B cell (primary cell): ENCODE measurements at regions not wholly inside any gene's neighbourhood (a gene's known extent, or its start where the extent isn't known, plus 50 kb on each side); places are given as distances from the start of the nearest gene placed in this dataset.

Experiments used
- EZH2 ChIP-seq: IDR thresholded peaks from 2 replicates; pipeline ENCODE4 v1.6.1; 2012; ENCODE audit warnings: borderline replicate concordance, low read depth, mild to moderate bottlenecking, moderate library complexity, low read length; ENCODE audit not compliant: insufficient read depth, poor library complexity, severe bottlenecking
- TF ChIP-seq, protein P1 (sequence below): fragments of 200-600 bp; IDR thresholded peaks from one replicate; pipeline ENCODE4 v1.8.0; 2022; ENCODE audit warnings: antibody characterized with exemption, mild to moderate bottlenecking

DNA sequence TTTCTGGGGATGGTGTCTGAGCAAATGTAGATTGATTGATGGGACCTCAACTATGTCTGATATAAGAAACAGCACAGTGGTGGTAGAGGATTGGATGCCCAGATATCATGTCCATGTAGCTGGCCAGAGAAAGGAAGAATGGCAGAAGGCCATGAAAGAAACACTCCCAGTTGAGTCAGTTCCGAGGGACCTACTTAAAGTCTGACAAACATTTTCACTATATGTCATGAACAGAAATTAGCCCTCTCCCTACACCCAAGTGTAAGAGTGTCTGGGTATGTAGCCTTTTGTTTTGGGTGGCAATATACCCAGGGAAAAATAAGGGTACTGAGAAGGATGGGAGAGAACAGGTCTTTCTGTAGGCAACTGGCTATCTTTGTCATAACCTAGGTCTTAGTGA is 434.2 kb downstream of the BCKDHB start:
- TF ChIP-seq, protein P1, sequence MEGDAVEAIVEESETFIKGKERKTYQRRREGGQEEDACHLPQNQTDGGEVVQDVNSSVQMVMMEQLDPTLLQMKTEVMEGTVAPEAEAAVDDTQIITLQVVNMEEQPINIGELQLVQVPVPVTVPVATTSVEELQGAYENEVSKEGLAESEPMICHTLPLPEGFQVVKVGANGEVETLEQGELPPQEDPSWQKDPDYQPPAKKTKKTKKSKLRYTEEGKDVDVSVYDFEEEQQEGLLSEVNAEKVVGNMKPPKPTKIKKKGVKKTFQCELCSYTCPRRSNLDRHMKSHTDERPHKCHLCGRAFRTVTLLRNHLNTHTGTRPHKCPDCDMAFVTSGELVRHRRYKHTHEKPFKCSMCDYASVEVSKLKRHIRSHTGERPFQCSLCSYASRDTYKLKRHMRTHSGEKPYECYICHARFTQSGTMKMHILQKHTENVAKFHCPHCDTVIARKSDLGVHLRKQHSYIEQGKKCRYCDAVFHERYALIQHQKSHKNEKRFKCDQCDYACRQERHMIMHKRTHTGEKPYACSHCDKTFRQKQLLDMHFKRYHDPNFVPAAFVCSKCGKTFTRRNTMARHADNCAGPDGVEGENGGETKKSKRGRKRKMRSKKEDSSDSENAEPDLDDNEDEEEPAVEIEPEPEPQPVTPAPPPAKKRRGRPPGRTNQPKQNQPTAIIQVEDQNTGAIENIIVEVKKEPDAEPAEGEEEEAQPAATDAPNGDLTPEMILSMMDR = no peak
- no peak for TF ChIP-seq EZH2
